ENCODE measurements at regions not wholly inside any gene's neighbourhood (a gene's known extent, or its start where the extent isn't known, plus 50 kb on each side); places are given as distances from the start of the nearest gene placed in this dataset.

DNA sequence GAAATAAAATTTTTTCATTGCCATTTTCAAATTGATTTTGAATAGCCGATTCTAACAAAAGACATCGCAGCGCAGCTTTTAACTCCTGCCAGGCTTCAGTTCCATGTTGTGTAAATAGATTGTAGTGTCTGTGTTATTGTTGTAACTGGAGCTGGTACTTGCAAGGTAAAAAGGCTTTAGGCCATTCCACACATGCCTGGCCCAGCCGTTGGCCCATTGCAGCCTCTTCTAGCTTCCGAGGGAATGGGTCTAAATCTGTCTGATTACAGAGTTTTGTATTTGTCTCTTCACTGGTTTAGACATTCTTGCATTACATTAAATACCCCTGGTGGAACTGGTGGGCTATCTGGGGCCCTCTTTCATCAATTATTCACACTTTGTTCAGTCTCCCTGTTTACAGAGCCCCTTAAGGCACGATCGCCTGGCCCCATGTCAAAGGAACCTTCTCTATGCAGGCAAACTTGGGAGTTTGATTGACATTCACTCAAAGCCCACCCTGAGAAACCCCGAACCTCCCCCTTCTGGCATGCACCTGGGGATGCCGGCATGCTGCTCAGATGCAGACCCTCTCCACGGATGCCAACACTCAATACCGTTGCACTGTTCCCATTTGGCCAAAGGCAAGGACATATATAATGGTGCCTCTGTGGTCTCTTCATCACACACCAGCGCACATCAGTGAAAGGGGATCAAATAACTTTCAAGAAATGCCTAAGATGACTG is 281.7 kb upstream of the IRX2 start:
- DNase-seq (ENCODE audit: low spot score) = no peak
- no peak for ATAC-seq (ENCODE audit: insufficient number of reproducible peaks, low FRiP score, low read depth)
- no peaks in the 10 kb centered on the region for H3K36me3 ChIP-seq
- no peak overlapping the region for H3K4me3 ChIP-seq
- no peak overlapping the region for H3K27ac ChIP-seq
- no peaks in the 10 kb centered on the region for H3K27me3 ChIP-seq (replicated peaks; ENCODE audit: insufficient read depth)
- H3K9me3 ChIP-seq = no peaks in the 10 kb centered on the region
- TF ChIP-seq, protein P1, sequence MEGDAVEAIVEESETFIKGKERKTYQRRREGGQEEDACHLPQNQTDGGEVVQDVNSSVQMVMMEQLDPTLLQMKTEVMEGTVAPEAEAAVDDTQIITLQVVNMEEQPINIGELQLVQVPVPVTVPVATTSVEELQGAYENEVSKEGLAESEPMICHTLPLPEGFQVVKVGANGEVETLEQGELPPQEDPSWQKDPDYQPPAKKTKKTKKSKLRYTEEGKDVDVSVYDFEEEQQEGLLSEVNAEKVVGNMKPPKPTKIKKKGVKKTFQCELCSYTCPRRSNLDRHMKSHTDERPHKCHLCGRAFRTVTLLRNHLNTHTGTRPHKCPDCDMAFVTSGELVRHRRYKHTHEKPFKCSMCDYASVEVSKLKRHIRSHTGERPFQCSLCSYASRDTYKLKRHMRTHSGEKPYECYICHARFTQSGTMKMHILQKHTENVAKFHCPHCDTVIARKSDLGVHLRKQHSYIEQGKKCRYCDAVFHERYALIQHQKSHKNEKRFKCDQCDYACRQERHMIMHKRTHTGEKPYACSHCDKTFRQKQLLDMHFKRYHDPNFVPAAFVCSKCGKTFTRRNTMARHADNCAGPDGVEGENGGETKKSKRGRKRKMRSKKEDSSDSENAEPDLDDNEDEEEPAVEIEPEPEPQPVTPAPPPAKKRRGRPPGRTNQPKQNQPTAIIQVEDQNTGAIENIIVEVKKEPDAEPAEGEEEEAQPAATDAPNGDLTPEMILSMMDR (IDR thresholded peaks at IDR 0.05) = no peak
- H3K4me1 ChIP-seq (ENCODE audit: control insufficient read depth in 1 of 2, low read depth in 2 of 2) = no peaks in the 10 kb centered on the region

DNA sequence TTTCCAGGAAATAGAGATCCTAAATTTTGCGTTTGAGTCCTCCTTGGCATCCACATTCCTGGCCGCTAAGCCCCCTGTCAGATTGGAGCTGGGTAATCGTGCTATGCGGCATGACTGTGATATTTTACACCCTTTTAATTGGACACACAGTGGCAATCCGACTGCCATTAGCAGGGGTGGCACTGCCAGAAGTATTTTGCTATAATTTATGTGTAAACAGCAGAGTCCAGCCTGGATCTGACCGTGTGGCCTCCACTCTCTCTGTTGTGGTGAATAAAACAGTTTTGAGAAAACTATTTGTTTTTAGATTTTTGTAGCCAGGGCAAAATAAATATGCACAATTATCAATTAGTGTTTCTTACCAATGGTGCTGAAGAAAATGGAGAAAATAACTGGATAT is 281.0 kb upstream of the IRX2 start:
- Histone ChIP-seq H3K27me3 (replicated peaks; ENCODE audit: insufficient read depth) (no peaks in the 10 kb centered on the region), H3K36me3 (no peaks in the 10 kb centered on the region), H3K4me1 (ENCODE audit: control insufficient read depth in 1 of 2, low read depth in 2 of 2) (no peaks in the 10 kb centered on the region), H3K9me3 (no peaks in the 10 kb centered on the region), H3K4me3 (no peak overlapping the region), H3K27ac (no peak overlapping the region)
- no peak for DNase-seq (ENCODE audit: low spot score)
- TF ChIP-seq, protein P1 (IDR thresholded peaks at IDR 0.05) = no peak
- no peak for ATAC-seq (ENCODE audit: insufficient number of reproducible peaks, low FRiP score, low read depth)

DNA sequence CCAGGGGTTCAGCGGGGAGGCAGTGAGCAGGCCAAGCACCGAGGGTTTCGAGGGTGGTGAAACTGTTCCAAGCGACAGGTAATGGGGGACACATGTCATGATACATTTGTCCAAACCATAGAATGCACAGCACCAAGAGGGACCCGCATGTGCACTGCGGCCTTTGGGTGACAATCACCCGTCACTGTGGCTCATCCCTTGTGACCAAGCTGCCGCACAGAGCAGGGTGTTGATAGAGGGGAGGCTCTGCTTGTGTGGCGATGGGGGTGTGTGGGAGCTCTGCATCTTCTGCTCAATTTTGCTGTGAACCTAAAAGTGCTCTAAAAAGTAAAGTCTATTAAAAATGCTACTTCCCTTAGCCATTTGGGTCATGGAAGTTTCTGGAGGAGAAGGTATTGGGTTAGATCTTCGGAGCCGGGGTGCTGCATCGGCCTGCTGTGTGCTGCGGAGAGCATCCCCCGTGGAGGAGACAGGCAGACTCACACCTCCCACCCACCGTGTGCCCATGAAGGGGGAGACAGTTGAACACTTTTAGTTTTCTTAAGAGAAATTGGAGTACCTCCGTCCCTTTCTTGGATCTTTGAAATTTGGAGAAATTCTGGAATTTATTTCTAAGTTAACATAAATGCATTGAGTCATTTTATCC is 280.4 kb upstream of the IRX2 start:
- TF ChIP-seq, protein P1 (IDR thresholded peaks at IDR 0.05) = no peak
- no peaks in the 10 kb centered on the region for H3K9me3 ChIP-seq
- H3K36me3 ChIP-seq = no peaks in the 10 kb centered on the region
- H3K27ac ChIP-seq = no peak overlapping the region
- no peaks in the 10 kb centered on the region for H3K27me3 ChIP-seq (replicated peaks; ENCODE audit: insufficient read depth)
- no peaks in the 10 kb centered on the region for H3K4me1 ChIP-seq (ENCODE audit: control insufficient read depth in 1 of 2, low read depth in 2 of 2)
- H3K4me3 ChIP-seq = no peak overlapping the region
- ATAC-seq (ENCODE audit: insufficient number of reproducible peaks, low FRiP score, low read depth) = no peak
- no peak for DNase-seq (ENCODE audit: low spot score)

DNA sequence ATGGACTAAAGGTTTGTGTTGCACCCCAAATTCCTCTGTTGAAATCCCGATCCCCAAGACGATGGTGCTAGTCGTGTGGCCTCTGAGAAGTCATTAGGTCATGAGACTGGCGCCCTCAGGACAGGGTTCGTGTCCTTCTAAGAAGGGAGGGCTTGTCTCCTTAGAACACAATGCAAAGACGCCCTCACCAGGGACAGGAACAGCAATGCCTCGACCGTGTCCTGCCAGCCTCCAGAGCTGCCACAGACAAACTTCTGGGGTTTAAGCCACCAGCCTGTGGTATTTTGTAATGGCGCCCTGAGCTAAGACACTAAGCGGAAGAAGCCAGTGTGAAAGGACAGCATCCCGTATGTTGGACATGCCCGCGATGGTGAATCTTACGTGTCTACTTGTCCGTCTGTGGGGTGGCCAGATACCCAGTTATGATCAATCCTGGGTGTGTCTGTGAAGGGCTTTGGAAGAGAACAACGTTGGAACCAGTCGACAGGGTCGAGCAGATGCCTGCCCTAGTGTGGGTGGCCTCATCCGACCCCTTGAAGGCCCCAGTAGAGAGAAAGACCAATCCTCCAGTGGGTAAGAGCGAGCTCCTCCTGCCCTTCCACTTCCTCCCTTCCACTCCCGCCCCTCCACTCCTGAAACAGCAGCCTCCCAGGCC is 279.2 kb upstream of the IRX2 start:
- TF ChIP-seq, protein P1 (IDR thresholded peaks at IDR 0.05) = no peak
- H3K27me3 ChIP-seq (replicated peaks; ENCODE audit: insufficient read depth) = no peaks in the 10 kb centered on the region
- no peak for DNase-seq (ENCODE audit: low spot score)
- no peak overlapping the region for H3K4me3 ChIP-seq
- H3K9me3 ChIP-seq = no peaks in the 10 kb centered on the region
- no peak overlapping the region for H3K27ac ChIP-seq
- no peaks in the 10 kb centered on the region for H3K4me1 ChIP-seq (ENCODE audit: control insufficient read depth in 1 of 2, low read depth in 2 of 2)
- no peak for ATAC-seq (ENCODE audit: insufficient number of reproducible peaks, low FRiP score, low read depth)
- no peaks in the 10 kb centered on the region for H3K36me3 ChIP-seq

DNA sequence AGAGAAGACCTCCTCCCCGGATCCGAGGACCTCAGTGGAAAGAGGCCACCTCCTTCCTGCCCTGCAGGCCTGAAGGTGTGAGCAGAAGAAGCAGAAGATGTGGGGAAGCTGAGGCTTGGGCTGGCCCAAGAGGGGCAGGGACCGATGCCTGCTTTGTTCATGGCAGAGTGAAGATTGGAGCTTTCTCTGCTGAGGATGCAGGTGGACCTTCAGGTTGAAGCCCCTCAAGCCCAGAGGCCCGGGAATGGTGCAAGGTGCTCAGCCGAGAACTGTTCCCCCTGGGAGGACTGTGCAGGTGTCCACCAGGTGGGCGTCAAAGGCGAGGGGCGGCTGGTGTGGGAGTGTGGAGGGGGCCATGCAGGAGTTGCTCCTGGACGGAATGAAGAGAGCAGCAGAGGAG is 277.9 kb upstream of the IRX2 start:
- no peaks in the 10 kb centered on the region for H3K4me1 ChIP-seq (ENCODE audit: control insufficient read depth in 1 of 2, low read depth in 2 of 2)

More for the DNA sequence above, 277.9 kb upstream of the IRX2 start:
- TF ChIP-seq, protein P1 (IDR thresholded peaks at IDR 0.05) = no peak
- no peak overlapping the region for H3K4me3 ChIP-seq
- DNase-seq (ENCODE audit: low spot score) (no peak), ATAC-seq (ENCODE audit: insufficient number of reproducible peaks, low FRiP score, low read depth) (no peak)
- H3K27me3 ChIP-seq (replicated peaks; ENCODE audit: insufficient read depth) = no peaks in the 10 kb centered on the region
- no peak overlapping the region for H3K27ac ChIP-seq
- no peaks in the 10 kb centered on the region for H3K9me3 ChIP-seq
- H3K36me3 ChIP-seq = no peaks in the 10 kb centered on the region
